Ovary (tissue), 7 donors: ENCODE measurements at regions not wholly inside any gene's neighbourhood (a gene's known extent, or its start where the extent isn't known, plus 50 kb on each side); places are given as distances from the start of the nearest gene placed in this dataset.

Experiments
- DNase-seq, 5 donors: peaks; one replicate each; pipeline ENCODE4 v3.0.0-alpha.2; 2019 to 2020
- H3K27ac ChIP-seq, 2 donors: fragments of 200-600 bp; one replicate each; pipeline versions ENCODE4 v1.5.1 to v1.8.0; 2019 to 2022
- H3K27me3 ChIP-seq: fragments of 200-600 bp; one replicate; pipeline ENCODE4 v1.8.0; 2022
- H3K36me3 ChIP-seq: fragments of 200-600 bp; sonication (generic); one replicate; pipeline ENCODE4 v1.5.1; 2019
- H3K4me1 ChIP-seq: one replicate; pipeline ENCODE4 v1.8.1; 2013; ENCODE audit warnings: mild to moderate bottlenecking, moderate library complexity; ENCODE audit not compliant: insufficient read depth
- H3K4me3 ChIP-seq: fragments of 200-600 bp; sonication (generic); one replicate; pipeline ENCODE4 v1.5.1; 2017
- H3K9me3 ChIP-seq, 2 donors: fragments of 200-600 bp in 1 of 2; sonication (generic) in 1 of 2; one replicate each; pipeline versions ENCODE4 v1.5.1 to v1.8.1; 2013 to 2019; ENCODE audit warnings: mild to moderate bottlenecking in 1 of 2, moderate library complexity in 1 of 2
- CTCF ChIP-seq, 3 donors: fragments of 450-650 bp in 2 of 3; fragments of 200-600 bp in 1 of 3; IDR thresholded peaks; one replicate each; pipeline versions ENCODE4 v1.5.1 to v1.8.0; 2016 to 2022; ENCODE audit warnings: antibody characterized with exemption in 3 of 3, mild to moderate bottlenecking in 1 of 3
- EP300 ChIP-seq: sonication (generic); formaldehyde crosslinking; IDR thresholded peaks from one replicate; pipeline ENCODE4 v1.6.1; 2017; ENCODE audit warnings: antibody characterized with exemption
- POLR2A ChIP-seq: fragments of 450-650 bp; IDR thresholded peaks from one replicate; pipeline ENCODE4 v1.6.1; 2017; ENCODE audit warnings: antibody characterized with exemption, mild to moderate bottlenecking, moderate library complexity
- WGBS, 3 donors: extraction: QIAGEN DNeasy Blood & Tissue Kit in 1 of 3; methylation state at CpG; one replicate each; pipeline versions ENCODE4 v1.1.5 to v1.1.7; 2013 to 2017; 5-methylcytosine and 5-hydroxymethylcytosine counted together
- intact Hi-C, 4 donors: fragments of 100-400 bp; cut with DNase I; formaldehyde crosslinking; loops; one replicate each; pipeline versions ENCODE4 v1.11.0 to v1.15.1; 2022 to 2023
- donor health status: DM: no; HTN: no; CAD: no; lungs with moderate emphysema.
- donor health status: DM: no; HTN: no; CAD: no.
- donor health status: Bipolar disorder and iron deficiency.
- donor health status: DM: no; HTN: no; CAD: no.
- donor health status: DM: yes; HTN: yes; CAD: no.

DNA sequence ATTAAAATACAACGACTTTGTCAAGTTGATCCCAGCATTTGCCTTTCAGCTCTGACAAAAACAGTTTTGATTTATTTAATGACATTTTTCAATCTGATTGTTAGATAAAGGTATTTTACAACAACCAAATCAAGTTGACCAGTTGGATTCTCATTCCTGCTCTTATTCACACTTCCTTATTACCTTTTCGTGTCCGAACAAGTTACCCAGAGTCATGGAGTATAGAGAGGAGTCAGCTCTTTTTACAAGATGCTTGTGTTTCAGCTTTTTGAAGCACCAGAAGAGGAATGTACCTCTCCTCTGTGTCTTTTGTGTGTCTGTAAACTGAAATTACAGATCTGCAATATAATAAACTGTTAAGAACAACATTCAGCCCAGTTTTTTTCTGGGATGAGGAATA lies 151.3 kb upstream of the TMEM161B start:
- intact Hi-C loops = no loop called here
- H3K27me3 ChIP-seq = no peaks in the 10 kb centered on the region
- no peaks in the 10 kb centered on the region for H3K4me1 ChIP-seq
- H3K27ac ChIP-seq = no peak overlapping the region
- no peaks in the 10 kb centered on the region for H3K9me3 ChIP-seq
- WGBS, 3 donors = 74 to 86% (median 86%) methylated on average over 3 of the region's 3 CpGs
- no peak overlapping the region for H3K4me3 ChIP-seq
- no peak for TF ChIP-seq POLR2A
- no peak for TF ChIP-seq EP300
- no peak for DNase-seq
- H3K36me3 ChIP-seq = no peaks in the 10 kb centered on the region

- no peaks in the 10 kb centered on the region for H3K36me3 ChIP-seq
- H3K27me3 ChIP-seq = no peaks in the 10 kb centered on the region
- H3K27ac ChIP-seq = no peak overlapping the region
- no peaks in the 10 kb centered on the region for H3K9me3 ChIP-seq
- no peak for TF ChIP-seq CTCF (IDR thresholded peaks at IDR 0.05)
- no peak for TF ChIP-seq EP300
- no peak for TF ChIP-seq POLR2A
- 79 to 88% (median 85%) methylated on average over 4 of the region's 4 CpGs for WGBS, 3 donors
- H3K4me1 ChIP-seq = no peaks in the 10 kb centered on the region
- no peak overlapping the region for H3K4me3 ChIP-seq
- intact Hi-C loops = no loop called here
- DNase-seq = no peak
Observed at GRCh38 chr5:88407341-88407740, 138.7 kb upstream of the TMEM161B start.

GRCh38 chr5:88405783-88406182 lies 137.1 kb upstream of the TMEM161B start:
- intact Hi-C loops = no loop called here
- TF ChIP-seq POLR2A (no peak), EP300 (no peak), CTCF (IDR thresholded peaks at IDR 0.05) (no peak)
- H3K4me1 ChIP-seq = no peaks in the 10 kb centered on the region
- 49 to 50% (median 50%) methylated on average over 3 of the region's 3 CpGs for WGBS, 3 donors
- no peak overlapping the region for H3K4me3 ChIP-seq
- DNase-seq = no peak
- H3K9me3 ChIP-seq = no peaks in the 10 kb centered on the region
- no peaks in the 10 kb centered on the region for H3K36me3 ChIP-seq
- H3K27ac ChIP-seq = no peak overlapping the region
- no peaks in the 10 kb centered on the region for H3K27me3 ChIP-seq

GRCh38 chr5:88404405-88404804 lies 135.8 kb upstream of the TMEM161B start:
- WGBS, 3 donors = 63 to 68% (median 67%) methylated on average over 2 of the region's 2 CpGs
- no peak overlapping the region for H3K27ac ChIP-seq
- no peaks in the 10 kb centered on the region for H3K9me3 ChIP-seq
- no peak for DNase-seq
- intact Hi-C loops = no loop called here
- no peaks in the 10 kb centered on the region for H3K4me1 ChIP-seq
- TF ChIP-seq CTCF (IDR thresholded peaks at IDR 0.05) (no peak), EP300 (no peak), POLR2A (no peak)
- H3K36me3 ChIP-seq = no peaks in the 10 kb centered on the region
- H3K4me3 ChIP-seq = no peak overlapping the region
- no peaks in the 10 kb centered on the region for H3K27me3 ChIP-seq

DNA sequence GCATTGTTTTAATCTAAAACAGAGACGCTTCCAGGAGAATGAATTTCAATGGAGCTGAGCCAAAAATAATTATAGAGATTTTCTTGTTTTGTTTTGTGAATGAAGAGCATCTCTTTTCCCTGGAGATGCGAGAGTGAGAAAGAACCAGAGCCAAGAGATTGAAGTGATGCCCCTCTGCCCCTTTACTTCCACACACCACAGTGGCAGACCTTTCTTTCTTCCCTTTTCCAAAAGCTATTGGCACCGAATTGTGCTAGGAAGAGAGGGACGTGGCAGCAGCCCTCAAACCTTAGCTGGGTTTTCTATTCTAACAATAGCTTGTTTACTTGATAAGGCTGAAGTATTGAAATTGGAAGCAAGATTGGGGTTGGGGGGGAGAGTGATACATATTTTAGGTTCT lies 133.0 kb upstream of the TMEM161B start:
- H3K36me3 ChIP-seq = no peaks in the 10 kb centered on the region
- H3K9me3 ChIP-seq = no peaks in the 10 kb centered on the region
- 45 to 46% (median 45%) methylated on average over 4 of the region's 4 CpGs for WGBS, 3 donors
- H3K27ac ChIP-seq = no peak overlapping the region
- no peak for DNase-seq
- intact Hi-C loops = no loop called here
- H3K4me1 ChIP-seq = no peaks in the 10 kb centered on the region
- no peaks in the 10 kb centered on the region for H3K27me3 ChIP-seq
- no peak for TF ChIP-seq EP300
- TF ChIP-seq POLR2A = no peak
- no peak for TF ChIP-seq CTCF (IDR thresholded peaks at IDR 0.05)
- H3K4me3 ChIP-seq = no peak overlapping the region
